GM20000 (cell line): ENCODE measurements at regions not wholly inside any gene's neighbourhood (a gene's known extent, or its start where the extent isn't known, plus 50 kb on each side); places are given as distances from the start of the nearest gene placed in this dataset.
"Not testable (repeated sequence)": the region's sequence is repeated elsewhere in the genome, so short reads cannot be mapped to it uniquely, and the experiment has no call there.

Experiments used
- DNase-seq: peaks from one replicate; pipeline ENCODE4 v3.0.0; 2012; ENCODE audit warnings: low spot score
- TF ChIP-seq, protein P1 (sequence below): IDR thresholded peaks from 2 replicates; pipeline ENCODE4 v1.5.1; 2012; ENCODE audit warnings: mild to moderate bottlenecking, control low read depth; ENCODE audit errors: extremely low read depth, missing control alignments

DNA sequence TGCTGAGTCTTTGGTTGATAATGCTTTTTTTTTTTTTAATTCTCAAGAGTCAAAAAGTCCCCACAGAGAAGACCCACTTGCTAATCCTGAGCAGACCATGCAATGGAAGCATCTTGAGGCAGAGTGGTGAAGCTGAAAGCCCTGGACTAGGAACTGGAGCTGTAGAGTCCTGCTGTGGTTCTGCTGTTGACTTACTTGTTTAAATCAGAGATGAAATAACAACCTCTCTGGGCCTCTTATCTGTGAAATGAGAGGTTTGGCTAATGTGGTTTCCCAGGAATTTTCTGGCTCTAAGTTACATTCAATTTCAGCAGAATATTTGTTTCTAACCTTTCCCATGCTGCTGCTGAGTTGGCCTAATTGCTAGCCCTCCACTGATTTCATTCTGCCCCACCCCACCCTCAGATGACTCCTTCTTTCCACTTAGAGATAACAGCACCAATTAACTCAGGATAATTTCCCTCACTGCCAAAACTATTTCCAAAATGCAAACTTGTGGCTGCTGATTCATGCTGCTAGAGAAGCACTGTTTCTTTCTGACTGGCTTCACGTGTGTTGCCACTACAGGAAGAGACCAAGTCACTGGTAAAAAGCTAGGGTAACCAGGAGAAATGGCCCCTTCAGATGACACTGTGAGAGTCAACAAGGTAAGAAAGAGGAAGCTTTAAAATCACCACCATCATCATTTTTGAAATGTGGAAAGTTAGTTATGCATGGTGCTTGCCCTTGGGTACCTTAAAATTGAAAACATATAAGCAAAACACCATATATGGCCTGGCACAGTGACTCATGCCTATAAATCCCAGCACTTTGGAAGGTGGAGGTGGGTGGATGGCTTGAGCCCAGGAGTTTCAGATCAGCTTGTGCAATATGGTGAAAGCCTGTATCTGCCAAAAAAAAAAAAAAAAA, 326.4 kb downstream of the DCHS2 start:
- TF ChIP-seq, protein P1, sequence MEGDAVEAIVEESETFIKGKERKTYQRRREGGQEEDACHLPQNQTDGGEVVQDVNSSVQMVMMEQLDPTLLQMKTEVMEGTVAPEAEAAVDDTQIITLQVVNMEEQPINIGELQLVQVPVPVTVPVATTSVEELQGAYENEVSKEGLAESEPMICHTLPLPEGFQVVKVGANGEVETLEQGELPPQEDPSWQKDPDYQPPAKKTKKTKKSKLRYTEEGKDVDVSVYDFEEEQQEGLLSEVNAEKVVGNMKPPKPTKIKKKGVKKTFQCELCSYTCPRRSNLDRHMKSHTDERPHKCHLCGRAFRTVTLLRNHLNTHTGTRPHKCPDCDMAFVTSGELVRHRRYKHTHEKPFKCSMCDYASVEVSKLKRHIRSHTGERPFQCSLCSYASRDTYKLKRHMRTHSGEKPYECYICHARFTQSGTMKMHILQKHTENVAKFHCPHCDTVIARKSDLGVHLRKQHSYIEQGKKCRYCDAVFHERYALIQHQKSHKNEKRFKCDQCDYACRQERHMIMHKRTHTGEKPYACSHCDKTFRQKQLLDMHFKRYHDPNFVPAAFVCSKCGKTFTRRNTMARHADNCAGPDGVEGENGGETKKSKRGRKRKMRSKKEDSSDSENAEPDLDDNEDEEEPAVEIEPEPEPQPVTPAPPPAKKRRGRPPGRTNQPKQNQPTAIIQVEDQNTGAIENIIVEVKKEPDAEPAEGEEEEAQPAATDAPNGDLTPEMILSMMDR = no peak
- DNase-seq = no peak

- DNase-seq = no peak
- TF ChIP-seq, protein P1 = no peak
Observed at GRCh38 chr4:154160519-154161301, 330.9 kb downstream of the DCHS2 start.

- DNase-seq = no peak
Observed at GRCh38 chr4:154158361-154159155, 333.0 kb downstream of the DCHS2 start.

DNA sequence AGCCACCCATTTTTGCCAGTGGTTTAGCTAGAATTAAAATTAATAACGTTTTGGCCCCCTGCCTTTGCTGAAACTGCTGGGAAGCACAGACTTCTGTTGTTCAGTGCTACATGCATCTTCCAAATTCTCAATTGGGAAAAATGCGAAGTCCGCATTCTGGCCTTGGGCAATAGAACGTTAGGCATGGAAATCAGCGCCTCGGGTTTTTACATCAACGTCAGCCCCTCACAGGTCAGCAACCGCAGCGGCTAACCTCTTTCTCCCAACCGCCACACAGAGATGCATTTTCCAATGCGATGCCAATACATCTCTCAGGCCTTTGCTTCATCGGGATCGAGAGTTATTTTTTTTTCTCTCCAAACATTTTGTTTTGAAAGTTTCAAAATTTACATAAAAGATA, 339.1 kb downstream of the DCHS2 start:
- TF ChIP-seq, protein P1 = no peak
- no peak for DNase-seq

More at GRCh38 chr4:154158361-154159155, 333.0 kb downstream of the DCHS2 start:
- TF ChIP-seq, protein P1 = no peak

GRCh38 chr4:154149236-154149635, 342.4 kb downstream of the DCHS2 start:
- DNase-seq = not testable (repeated sequence)

DNA sequence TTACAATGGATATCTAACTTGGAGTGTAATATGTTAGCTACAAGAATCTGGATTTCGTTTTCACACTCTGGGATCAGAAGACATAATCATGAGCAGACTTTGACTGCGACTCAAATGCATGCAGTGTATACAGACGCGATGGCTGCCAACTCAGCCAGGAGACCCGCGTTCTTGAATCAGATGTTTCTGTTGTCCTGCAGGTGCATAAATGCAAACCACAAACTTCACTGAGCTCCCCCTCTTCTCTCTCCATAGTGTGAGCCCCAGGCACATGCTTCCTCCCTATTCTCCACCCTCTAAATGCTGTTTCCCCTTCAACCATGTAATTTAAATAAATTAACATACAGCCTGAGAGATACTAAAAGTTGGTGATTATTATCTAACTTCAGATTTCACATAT, 347.9 kb downstream of the DCHS2 start:
- TF ChIP-seq, protein P1 = no peak
- no peak for DNase-seq

DNA sequence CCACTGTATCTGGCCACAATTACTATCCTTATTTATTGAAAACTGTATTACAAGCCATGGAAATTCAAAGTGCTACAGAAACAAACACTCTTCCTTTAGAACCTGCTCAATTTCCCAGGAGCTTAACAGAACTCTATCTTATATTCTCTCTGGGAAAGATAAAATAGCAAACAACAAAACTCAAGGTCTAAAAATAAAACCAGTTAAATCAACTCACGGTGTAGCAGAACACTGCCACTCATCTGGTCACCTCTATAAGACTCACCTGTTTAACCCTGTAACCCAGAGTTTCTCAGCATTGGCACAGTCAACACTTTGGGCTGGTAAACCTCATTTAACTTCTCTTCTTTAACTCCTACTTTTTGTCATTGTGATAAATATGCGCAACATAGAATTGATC, 348.9 kb downstream of the DCHS2 start:
- TF ChIP-seq, protein P1 = no peak
- DNase-seq = no peak
